ENCODE measurements at regions not wholly inside any gene's neighbourhood (a gene's known extent, or its start where the extent isn't known, plus 50 kb on each side); places are given as distances from the start of the nearest gene placed in this dataset.

DNA sequence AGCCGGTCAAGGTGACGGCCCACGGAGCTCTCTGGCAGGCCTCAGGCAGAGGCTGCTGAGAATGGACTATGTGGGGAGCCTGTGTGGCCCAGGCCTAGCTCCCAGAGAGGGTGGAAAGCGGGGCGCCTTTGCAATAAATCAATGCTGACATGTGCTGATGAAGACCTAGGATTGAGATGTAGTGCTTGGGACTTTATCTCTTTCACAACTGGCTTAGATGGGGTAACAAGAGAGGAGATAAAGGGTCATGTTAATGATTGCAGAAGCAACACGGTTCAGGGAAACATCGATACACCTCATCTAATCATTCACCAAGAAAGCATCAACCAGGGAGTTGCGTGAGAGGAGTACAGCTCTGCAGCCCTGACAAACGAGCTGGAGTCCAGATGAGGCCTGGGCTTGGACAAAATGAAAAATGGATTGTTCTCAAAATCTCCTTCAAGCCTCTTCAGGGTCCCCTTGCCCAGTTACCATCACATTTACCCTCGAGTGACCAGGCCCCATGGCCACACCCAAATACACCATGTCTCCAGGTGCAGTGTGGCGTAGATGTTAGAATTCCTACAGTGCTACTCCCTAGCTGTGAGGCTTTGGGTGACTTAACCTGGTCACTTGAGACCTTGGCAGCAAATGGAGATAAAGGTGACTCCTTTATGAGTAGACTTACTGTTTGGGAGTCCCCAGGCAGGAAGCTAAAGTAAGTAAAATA lies 146.4 kb upstream of the LIPC start:
- TF ChIP-seq, protein P1, sequence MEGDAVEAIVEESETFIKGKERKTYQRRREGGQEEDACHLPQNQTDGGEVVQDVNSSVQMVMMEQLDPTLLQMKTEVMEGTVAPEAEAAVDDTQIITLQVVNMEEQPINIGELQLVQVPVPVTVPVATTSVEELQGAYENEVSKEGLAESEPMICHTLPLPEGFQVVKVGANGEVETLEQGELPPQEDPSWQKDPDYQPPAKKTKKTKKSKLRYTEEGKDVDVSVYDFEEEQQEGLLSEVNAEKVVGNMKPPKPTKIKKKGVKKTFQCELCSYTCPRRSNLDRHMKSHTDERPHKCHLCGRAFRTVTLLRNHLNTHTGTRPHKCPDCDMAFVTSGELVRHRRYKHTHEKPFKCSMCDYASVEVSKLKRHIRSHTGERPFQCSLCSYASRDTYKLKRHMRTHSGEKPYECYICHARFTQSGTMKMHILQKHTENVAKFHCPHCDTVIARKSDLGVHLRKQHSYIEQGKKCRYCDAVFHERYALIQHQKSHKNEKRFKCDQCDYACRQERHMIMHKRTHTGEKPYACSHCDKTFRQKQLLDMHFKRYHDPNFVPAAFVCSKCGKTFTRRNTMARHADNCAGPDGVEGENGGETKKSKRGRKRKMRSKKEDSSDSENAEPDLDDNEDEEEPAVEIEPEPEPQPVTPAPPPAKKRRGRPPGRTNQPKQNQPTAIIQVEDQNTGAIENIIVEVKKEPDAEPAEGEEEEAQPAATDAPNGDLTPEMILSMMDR (IDR thresholded peaks at IDR 0.05; ENCODE audit: low read length) = no peak
- TF ChIP-seq EZH2 (IDR thresholded peaks at IDR 0.05; ENCODE audit: borderline replicate concordance, low read length) = no peak
